GM12864 (cell line): ENCODE measurements at regions not wholly inside any gene's neighbourhood (a gene's known extent, or its start where the extent isn't known, plus 50 kb on each side); places are given as distances from the start of the nearest gene placed in this dataset.

Experiments
- DNase-seq: peaks from one replicate; pipeline ENCODE4 v3.0.0-alpha.2; 2011; ENCODE audit warnings: low read depth
- H3K4me3 ChIP-seq: 2 replicates; pipeline ENCODE4 v1.5.1; 2011; ENCODE audit warnings: mild to moderate bottlenecking, low read depth, low read length, control low read depth
- TF ChIP-seq, protein P1 (sequence below): IDR thresholded peaks from 2 replicates; pipeline ENCODE4 v1.5.1; 2011; ENCODE audit warnings: low read depth, mild to moderate bottlenecking, moderate library complexity, low read length, control low read depth, inconsistent platforms; ENCODE audit errors: missing control alignments

DNA sequence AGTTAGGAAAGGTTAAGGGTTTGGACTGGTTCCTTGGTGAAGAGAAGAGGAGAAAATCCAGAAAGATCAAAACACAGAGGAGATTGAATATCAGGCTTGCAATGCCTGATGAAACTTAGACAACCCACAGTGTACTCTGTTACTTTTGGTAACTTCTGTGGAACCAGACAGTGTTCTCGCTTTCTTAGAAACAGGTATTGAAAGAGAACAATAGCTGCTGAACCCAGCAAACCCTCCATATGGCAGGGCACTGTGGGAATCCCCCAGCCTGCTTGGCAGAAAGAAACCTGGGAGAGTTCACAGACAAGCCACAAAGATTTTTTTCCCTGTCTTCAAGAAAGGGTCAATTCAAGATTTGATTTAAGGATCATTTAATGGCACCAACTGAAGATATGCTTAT lies 342.8 kb downstream of the FOXA2 start:
- TF ChIP-seq, protein P1, sequence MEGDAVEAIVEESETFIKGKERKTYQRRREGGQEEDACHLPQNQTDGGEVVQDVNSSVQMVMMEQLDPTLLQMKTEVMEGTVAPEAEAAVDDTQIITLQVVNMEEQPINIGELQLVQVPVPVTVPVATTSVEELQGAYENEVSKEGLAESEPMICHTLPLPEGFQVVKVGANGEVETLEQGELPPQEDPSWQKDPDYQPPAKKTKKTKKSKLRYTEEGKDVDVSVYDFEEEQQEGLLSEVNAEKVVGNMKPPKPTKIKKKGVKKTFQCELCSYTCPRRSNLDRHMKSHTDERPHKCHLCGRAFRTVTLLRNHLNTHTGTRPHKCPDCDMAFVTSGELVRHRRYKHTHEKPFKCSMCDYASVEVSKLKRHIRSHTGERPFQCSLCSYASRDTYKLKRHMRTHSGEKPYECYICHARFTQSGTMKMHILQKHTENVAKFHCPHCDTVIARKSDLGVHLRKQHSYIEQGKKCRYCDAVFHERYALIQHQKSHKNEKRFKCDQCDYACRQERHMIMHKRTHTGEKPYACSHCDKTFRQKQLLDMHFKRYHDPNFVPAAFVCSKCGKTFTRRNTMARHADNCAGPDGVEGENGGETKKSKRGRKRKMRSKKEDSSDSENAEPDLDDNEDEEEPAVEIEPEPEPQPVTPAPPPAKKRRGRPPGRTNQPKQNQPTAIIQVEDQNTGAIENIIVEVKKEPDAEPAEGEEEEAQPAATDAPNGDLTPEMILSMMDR = no peak
- DNase-seq = no peak
- no peak overlapping the region for H3K4me3 ChIP-seq

DNA sequence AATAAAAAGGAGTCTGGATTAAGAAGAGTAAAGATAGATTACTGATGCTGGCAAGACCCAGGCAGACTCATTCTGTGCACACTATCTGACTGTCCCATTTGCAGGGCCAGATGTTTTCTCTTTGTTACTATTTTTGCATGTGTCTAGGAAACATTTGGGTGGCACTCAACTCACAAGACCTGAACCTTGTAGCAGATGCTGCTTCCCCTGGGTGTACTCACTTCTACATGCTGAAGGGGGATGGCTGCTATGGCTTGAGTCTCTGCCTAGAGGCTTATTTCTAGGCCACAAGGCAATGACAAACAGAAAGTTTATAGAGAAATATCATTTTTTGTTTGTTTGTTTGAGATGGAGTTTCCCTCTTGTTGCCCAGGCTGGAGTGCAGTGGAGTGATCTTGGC lies 351.4 kb downstream of the FOXA2 start:
- DNase-seq = no peak
- H3K4me3 ChIP-seq = no peak overlapping the region
- TF ChIP-seq, protein P1 = no peak

DNA sequence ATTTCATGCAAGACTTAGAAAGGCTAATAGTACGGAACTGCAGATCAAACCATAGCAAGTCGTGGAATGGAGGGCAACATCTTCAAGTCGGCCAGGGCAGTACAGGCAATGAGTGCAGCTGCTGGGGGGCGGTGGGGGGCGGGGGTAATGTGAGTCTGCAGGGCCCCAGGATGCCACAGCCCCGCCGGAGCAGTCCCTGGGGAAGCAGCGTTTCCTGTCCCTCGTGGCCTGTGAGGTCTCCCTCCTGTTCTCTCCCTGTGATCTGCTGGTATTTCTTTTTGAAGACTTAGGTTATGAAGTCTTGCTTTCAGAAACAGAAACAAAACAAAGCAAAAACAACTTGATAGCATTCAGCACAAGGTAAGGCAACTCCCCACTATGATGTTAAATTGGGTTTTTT lies 351.9 kb downstream of the FOXA2 start:
- H3K4me3 ChIP-seq = no peak overlapping the region
- TF ChIP-seq, protein P1 = no peak
- no peak for DNase-seq

DNA sequence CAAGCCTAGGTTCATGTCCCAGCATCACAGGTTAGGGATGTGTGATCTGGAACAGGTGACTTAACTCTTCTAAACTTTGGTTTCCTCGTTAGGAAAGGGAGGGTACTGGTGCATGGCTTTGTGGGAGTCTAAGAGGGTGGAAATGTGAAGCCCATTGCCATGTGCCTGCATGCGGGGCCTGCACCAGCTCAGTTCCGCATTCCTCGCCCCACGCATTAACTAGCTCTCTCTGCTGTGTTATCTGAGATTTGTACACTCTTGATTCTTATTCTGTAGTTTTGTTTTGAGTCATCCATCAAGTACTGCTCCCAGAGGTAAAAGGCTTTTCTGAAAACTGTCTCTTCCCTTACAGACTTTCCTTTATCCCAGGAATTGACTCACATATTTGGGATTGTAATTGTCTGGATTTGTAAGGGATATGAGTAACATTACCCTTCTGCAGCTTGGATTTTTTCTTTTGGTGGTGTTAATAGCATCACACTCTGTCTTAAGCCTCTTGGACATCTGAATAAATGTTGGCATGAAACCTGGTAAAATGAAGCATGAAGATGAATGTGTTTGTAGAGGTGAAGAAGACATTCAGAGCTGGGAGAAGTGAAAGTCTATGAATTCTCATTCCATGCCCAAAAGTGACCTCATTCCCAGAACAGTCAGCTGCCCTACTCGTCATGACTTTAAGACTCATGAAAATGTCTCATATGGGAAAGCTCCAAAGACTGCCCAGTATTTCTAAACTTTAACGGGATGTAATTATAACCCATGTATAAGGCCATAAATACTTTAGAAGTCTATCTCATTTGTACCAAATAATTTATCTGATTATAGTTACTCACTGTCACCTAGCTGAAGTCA lies 357.3 kb downstream of the FOXA2 start:
- no peak for DNase-seq
- TF ChIP-seq, protein P1 = no peak
- no peak overlapping the region for H3K4me3 ChIP-seq

DNA sequence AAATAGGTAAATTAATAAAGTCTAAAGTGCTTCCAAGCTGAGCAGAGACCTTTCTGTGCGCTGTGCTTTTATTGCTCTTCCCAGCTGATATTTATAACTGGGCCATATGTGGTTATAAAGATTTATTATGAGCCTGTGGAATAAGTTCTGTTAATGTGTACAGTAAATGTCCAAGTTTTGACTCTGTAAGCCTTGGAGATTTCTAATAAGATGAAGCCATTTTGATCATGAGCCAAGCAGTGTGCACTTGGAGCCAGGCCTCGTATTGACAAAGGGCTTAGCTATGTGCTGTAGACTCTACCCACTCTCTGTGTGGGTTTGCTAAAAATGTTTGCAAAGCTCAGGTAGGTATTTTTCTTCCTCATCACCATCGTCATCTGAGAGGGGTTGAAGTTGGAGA lies 361.1 kb downstream of the FOXA2 start:
- TF ChIP-seq, protein P1 = no peak
- no peak for DNase-seq
- no peak overlapping the region for H3K4me3 ChIP-seq

DNA sequence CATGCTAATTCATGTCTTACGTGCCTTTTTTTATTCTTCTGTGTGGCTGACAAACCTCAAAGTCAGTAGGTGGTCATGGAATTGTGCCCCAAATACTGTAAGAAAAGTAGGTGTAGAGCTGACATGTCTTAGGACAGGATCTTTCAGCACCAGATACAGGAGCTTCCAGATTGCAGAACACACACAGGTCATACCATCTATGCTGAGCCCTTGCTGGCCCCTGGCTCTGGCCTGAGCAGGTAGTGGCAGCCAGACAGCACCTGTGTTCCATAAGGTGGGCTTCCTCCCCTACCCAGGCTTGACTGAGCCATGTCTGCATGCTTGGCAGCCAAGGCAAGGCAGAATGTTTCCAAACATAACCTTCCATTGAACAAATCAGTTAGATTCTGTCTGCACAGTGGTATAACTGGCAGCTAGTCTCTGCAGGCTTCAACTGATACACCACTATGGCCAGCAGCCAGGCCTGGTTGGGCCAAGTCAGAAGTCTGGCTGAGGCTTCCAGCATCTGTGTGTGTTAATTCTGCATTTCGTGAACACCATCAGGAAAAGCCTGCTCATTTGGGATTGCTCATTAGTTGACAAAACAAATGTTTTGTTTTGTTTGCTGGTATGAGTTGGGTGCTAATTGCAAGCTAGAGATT lies 366.5 kb downstream of the FOXA2 start:
- no peak for DNase-seq
- TF ChIP-seq, protein P1 = no peak
- no peak overlapping the region for H3K4me3 ChIP-seq
